WTC11 (cell line): ENCODE measurements at regions not wholly inside any gene's neighbourhood (a gene's known extent, or its start where the extent isn't known, plus 50 kb on each side); places are given as distances from the start of the nearest gene placed in this dataset.
A peak's percentile ranks its signal among the peaks of the same experiment; 100 is the strongest.

ENCODE experiments used
- ATAC-seq: fragments of 200-7000 bp; cut with Tn5 transposase; 2 replicates; pipeline ENCODE4 v1.10.0; 2021; ENCODE audit warnings: mild to moderate bottlenecking, moderate library complexity
- CTCF ChIA-PET: fragments of 300-600 bp; sonication (Branson Sonifier 250); formaldehyde crosslinking; loops from one replicate; lab custom pipeline; 2021; ENCODE audit warnings: antibody characterized with exemption; lab: Charles Lee
- POLR2A ChIA-PET: fragments of 350-600 bp; sonication (Branson Sonifier 250); formaldehyde crosslinking; loops from one replicate; lab custom pipeline; 2021; ENCODE audit warnings: antibody characterized with exemption; lab: Charles Lee
- DNase-seq: peaks from one replicate; pipeline ENCODE4 v3.0.0; 2021; ENCODE audit warnings: low spot score
- H3K27ac Mint-ChIP-seq: 2 replicates; pipeline ENCODE4 v1.8.0; 2021; ENCODE audit warnings: mixed read lengths
- H3K27me3 Mint-ChIP-seq: 2 replicates; pipeline ENCODE4 v1.8.0; 2021; ENCODE audit warnings: low read depth, mild to moderate bottlenecking, moderate library complexity, mixed read lengths
- H3K36me3 Mint-ChIP-seq: 2 replicates; pipeline ENCODE4 v1.8.0; 2021; ENCODE audit warnings: mixed read lengths
- H3K4me1 Mint-ChIP-seq: 2 replicates; pipeline ENCODE4 v1.8.0; 2022; ENCODE audit warnings: mixed read lengths
- H3K4me3 Mint-ChIP-seq: 2 replicates; pipeline ENCODE4 v1.8.0; 2021; ENCODE audit warnings: mild to moderate bottlenecking, moderate library complexity, mixed read lengths
- H3K9me3 Mint-ChIP-seq: 2 replicates; pipeline ENCODE4 v1.8.0; 2021; ENCODE audit warnings: mixed read lengths
- CREB1 ChIP-seq: sonication (generic); formaldehyde crosslinking; IDR thresholded peaks from 2 replicates; pipeline ENCODE4 v1.8.0; 2023; ENCODE audit warnings: mild to moderate bottlenecking, missing genetic modification reagents
- CREM ChIP-seq: sonication (generic); formaldehyde crosslinking; IDR thresholded peaks from 2 replicates; pipeline ENCODE4 v1.8.1; 2022; ENCODE audit warnings: mild to moderate bottlenecking, missing genetic modification reagents, moderate library complexity
- E2F4 ChIP-seq: sonication (generic); formaldehyde crosslinking; IDR thresholded peaks from 2 replicates; pipeline ENCODE4 v1.8.1; 2022; ENCODE audit warnings: low read depth, mild to moderate bottlenecking, moderate library complexity, missing genetic modification reagents, borderline replicate concordance
- NFE2L1 ChIP-seq: sonication (generic); formaldehyde crosslinking; IDR thresholded peaks from 2 replicates; pipeline ENCODE4 v1.8.1; 2023; ENCODE audit warnings: missing genetic modification reagents
- NR1H2 ChIP-seq: sonication (generic); formaldehyde crosslinking; IDR thresholded peaks from 2 replicates; pipeline ENCODE4 v1.9.0; 2021; ENCODE audit warnings: mild to moderate bottlenecking, moderate library complexity, missing genetic modification reagents
- ZBTB21 ChIP-seq: sonication (generic); formaldehyde crosslinking; IDR thresholded peaks from 2 replicates; pipeline ENCODE4 v1.8.1; 2023; ENCODE audit warnings: mild to moderate bottlenecking, missing genetic modification reagents, borderline replicate concordance

GRCh38 chr2:143822736-143823135 lies 693.5 kb downstream of the ARHGAP15 start (continued):
- TF ChIP-seq ZBTB21 (CRISPR knock-in tag) (no peak), NFE2L1 (CRISPR knock-in tag) (no peak)

GRCh38 chr2:143819764-143820163 lies 690.5 kb downstream of the ARHGAP15 start:
- H3K27me3 Mint-ChIP-seq = no peaks in the 10 kb centered on the region
- peaks cover 51% of the 10 kb centered on the region for H3K4me1 Mint-ChIP-seq
- no peaks in the 10 kb centered on the region for H3K36me3 Mint-ChIP-seq
- no peak overlapping the region for H3K4me3 Mint-ChIP-seq
- H3K9me3 Mint-ChIP-seq = no peaks in the 10 kb centered on the region
- CTCF ChIA-PET = no interaction called here
- TF ChIP-seq CREB1 (CRISPR knock-in tag) (no peak), CREM (no peak), E2F4 (CRISPR knock-in tag) (no peak)
- TF ChIP-seq, all 79 proteins: peak for 0
- no peak for DNase-seq
- POLR2A ChIA-PET = no interaction called here
- no peak for ATAC-seq
- no peak overlapping the region for H3K27ac Mint-ChIP-seq

- no peak for TF ChIP-seq CREB1 (CRISPR knock-in tag)
- no peak for TF ChIP-seq NR1H2 (CRISPR knock-in tag)
- peaks cover 47% of the 10 kb centered on the region for H3K4me1 Mint-ChIP-seq
- peak; percentile 60 for ATAC-seq
- ChIA-PET CTCF (no interaction called here), POLR2A (no interaction called here)
- H3K9me3 Mint-ChIP-seq = no peaks in the 10 kb centered on the region
- H3K27me3 Mint-ChIP-seq = no peaks in the 10 kb centered on the region
- H3K27ac Mint-ChIP-seq = no peak overlapping the region
- H3K36me3 Mint-ChIP-seq = no peaks in the 10 kb centered on the region
- H3K4me3 Mint-ChIP-seq = no peak overlapping the region
- no peak for DNase-seq
Observed at GRCh38 chr2:143819190-143819735, 690.0 kb downstream of the ARHGAP15 start.
